GM19238 (cell line): ENCODE measurements at regions not wholly inside any gene's neighbourhood (a gene's known extent, or its start where the extent isn't known, plus 50 kb on each side); places are given as distances from the start of the nearest gene placed in this dataset.
"Not testable (repeated sequence)": the region's sequence is repeated elsewhere in the genome, so short reads cannot be mapped to it uniquely, and the experiment has no call there.

ENCODE experiments used
- DNase-seq: peaks from one replicate; pipeline ENCODE4 v3.0.0; 2011; ENCODE audit warnings: low spot score; ENCODE audit not compliant: insufficient read length

- DNase-seq = no peak
Observed at GRCh38 chr4:147246096-147246495, 234.8 kb upstream of the EDNRA start.

GRCh38 chr4:147246528-147246927 lies 234.4 kb upstream of the EDNRA start:
- DNase-seq = not testable (repeated sequence)

- no peak for DNase-seq
Observed at GRCh38 chr4:147247579-147247978, 233.3 kb upstream of the EDNRA start.

GRCh38 chr4:147250062-147250461 lies 230.8 kb upstream of the EDNRA start:
- DNase-seq = no peak

- DNase-seq = not testable (repeated sequence)
Observed at GRCh38 chr4:147255268-147255667, 225.6 kb upstream of the EDNRA start.

- not testable (repeated sequence) for DNase-seq
Observed at GRCh38 chr4:147259271-147259670, 221.6 kb upstream of the EDNRA start.

- DNase-seq = no peak
Observed at GRCh38 chr4:147284256-147284835, 196.6 kb upstream of the EDNRA start.

GRCh38 chr4:147284935-147285334 lies 196.0 kb upstream of the EDNRA start:
- no peak for DNase-seq

GRCh38 chr4:147285751-147286150 lies 195.1 kb upstream of the EDNRA start:
- DNase-seq = no peak

GRCh38 chr4:147286846-147287587 lies 193.9 kb upstream of the EDNRA start:
- DNase-seq = no peak

- no peak for DNase-seq
Observed at GRCh38 chr4:147287588-147287890, 193.4 kb upstream of the EDNRA start.

- DNase-seq = no peak
Observed at GRCh38 chr4:147288512-147288911, 192.4 kb upstream of the EDNRA start.

- no peak for DNase-seq
Observed at GRCh38 chr4:147289181-147289580, 191.7 kb upstream of the EDNRA start.

GRCh38 chr4:147292604-147293313 lies 188.1 kb upstream of the EDNRA start:
- DNase-seq = not testable (repeated sequence)

- DNase-seq = not testable (repeated sequence)
Observed at GRCh38 chr4:147293314-147293677, 187.6 kb upstream of the EDNRA start.

GRCh38 chr4:147299205-147299604 lies 181.7 kb upstream of the EDNRA start:
- no peak for DNase-seq

- DNase-seq = no peak
Observed at GRCh38 chr4:147303174-147303872, 177.6 kb upstream of the EDNRA start.

- DNase-seq = no peak
Observed at GRCh38 chr4:147303873-147304229, 177.0 kb upstream of the EDNRA start.

GRCh38 chr4:147307896-147308674 lies 172.8 kb upstream of the EDNRA start:
- no peak for DNase-seq

GRCh38 chr4:147309434-147309833 lies 171.5 kb upstream of the EDNRA start:
- DNase-seq = no peak

- no peak for DNase-seq
Observed at GRCh38 chr4:147310312-147310711, 170.6 kb upstream of the EDNRA start.
